HL-60 (cell line): ENCODE measurements at regions not wholly inside any gene's neighbourhood (a gene's known extent, or its start where the extent isn't known, plus 50 kb on each side); places are given as distances from the start of the nearest gene placed in this dataset.
A peak's percentile ranks its signal among the peaks of the same experiment; 100 is the strongest.

Experiments used
- DNase-seq, 2 experiments: peaks; one replicate each; pipeline ENCODE4 v3.0.0-alpha.2; 2010 to 2020; ENCODE audit warnings: low read depth in 1 of 2, low spot score in 1 of 2
- H3K27ac ChIP-seq: fragments of 250-450 bp; sonication (Bioruptor Pico); replicated peaks from 2 replicates; pipeline ENCODE4 v1.5.1; 2020; ENCODE audit warnings: mild to moderate bottlenecking, moderate library complexity
- H3K27me3 ChIP-seq: fragments of 250-450 bp; sonication (Bioruptor Pico); 2 replicates; pipeline ENCODE4 v1.5.1; 2021; ENCODE audit warnings: mild to moderate bottlenecking, moderate library complexity; ENCODE audit not compliant: insufficient read depth, poor library complexity, severe bottlenecking
- H3K4me3 ChIP-seq: replicated peaks from 2 replicates; pipeline ENCODE4 v1.5.1; 2011; ENCODE audit warnings: mild to moderate bottlenecking, control low read depth, low read length; ENCODE audit not compliant: insufficient read depth
- GABPA ChIP-seq: IDR thresholded peaks from 2 replicates; pipeline ENCODE4 v1.6.1; 2012; ENCODE audit warnings: low read depth
- POLR2AphosphoS5 ChIP-seq: IDR thresholded peaks from 2 replicates; pipeline ENCODE4 v1.6.1; 2012; ENCODE audit warnings: low read depth
- SPI1 ChIP-seq: IDR thresholded peaks from 2 replicates; pipeline ENCODE4 v1.6.1; 2012; ENCODE audit warnings: low read depth, mild to moderate bottlenecking, borderline replicate concordance
- TF ChIP-seq, protein P1 (sequence below): IDR thresholded peaks from 2 replicates; pipeline ENCODE4 v1.6.1; 2012; ENCODE audit warnings: low read depth; ENCODE audit not compliant: insufficient replicate concordance
- TF ChIP-seq, protein P2 (sequence below): IDR thresholded peaks from one replicate; pipeline ENCODE4 v1.5.1; 2011; ENCODE audit warnings: low read length, control low read depth, inconsistent platforms; ENCODE audit not compliant: insufficient read depth

DNA sequence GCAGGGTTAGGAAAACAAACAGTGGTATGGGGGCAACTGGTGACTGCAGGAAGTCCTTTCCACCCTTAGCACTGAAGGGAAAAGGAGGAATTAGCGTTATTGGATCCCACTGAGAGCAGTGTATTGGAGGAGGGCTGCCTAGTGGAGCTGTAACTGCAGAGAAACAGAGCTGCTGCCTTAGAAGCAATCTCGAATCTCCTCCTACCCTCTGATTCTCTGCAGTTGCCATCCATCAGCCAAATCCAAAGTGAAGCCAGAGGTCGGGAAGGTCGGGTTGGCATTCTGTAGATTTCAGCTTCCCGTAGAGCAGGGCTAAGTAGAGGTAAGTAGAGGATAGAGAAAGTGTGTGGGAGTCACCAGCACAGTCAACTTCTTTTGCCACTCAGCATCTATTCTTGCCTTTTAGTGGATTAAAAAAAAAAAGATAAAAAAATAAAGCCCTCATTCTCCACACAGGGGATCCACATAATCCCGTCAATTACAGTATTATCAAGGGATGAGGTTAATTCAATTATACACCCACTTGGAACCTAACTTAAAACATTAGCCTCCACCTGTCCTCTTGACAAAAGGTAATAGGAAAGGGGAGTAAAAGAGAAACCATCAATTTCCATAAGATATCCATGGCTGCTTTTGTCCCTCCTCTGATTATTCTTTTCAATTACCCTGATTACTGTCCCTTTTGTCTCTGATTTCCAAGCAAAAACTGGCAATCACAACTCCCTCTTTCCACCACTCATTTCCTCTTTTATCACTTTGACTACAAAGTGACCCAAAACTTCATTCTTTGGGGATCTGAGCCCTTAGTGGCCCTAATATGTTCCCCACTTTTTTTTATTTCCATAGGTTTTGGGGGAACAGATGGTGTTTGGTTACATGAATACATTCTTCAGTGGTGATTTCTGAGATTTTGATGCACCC is 234.7 kb downstream of the RBM26 start:
- DNase-seq = no peak
- no peak overlapping the region for H3K4me3 ChIP-seq

DNA sequence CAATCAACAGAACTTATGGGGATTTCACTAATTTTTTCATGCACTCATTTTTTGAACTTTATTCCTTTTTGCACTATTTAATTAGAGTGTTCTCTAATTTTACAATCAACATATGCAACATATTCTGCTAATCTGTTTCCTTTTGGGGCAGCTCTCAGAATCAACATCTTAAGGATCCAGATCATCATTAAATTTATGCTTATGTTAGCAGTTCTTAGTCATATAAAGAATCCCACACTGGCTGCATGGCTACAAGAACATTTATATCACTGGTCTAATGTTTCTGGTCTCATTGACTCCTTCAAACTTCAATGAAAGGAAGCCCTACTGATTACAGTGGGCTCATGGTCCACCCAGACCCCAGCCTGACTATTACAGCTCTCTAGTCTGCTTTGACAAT is 245.2 kb downstream of the RBM26 start:
- Histone ChIP-seq H3K4me3 (no peak overlapping the region), H3K27ac (no peak overlapping the region), H3K27me3 (no peaks in the 10 kb centered on the region)
- DNase-seq = no peak
- TF ChIP-seq, protein P1, sequence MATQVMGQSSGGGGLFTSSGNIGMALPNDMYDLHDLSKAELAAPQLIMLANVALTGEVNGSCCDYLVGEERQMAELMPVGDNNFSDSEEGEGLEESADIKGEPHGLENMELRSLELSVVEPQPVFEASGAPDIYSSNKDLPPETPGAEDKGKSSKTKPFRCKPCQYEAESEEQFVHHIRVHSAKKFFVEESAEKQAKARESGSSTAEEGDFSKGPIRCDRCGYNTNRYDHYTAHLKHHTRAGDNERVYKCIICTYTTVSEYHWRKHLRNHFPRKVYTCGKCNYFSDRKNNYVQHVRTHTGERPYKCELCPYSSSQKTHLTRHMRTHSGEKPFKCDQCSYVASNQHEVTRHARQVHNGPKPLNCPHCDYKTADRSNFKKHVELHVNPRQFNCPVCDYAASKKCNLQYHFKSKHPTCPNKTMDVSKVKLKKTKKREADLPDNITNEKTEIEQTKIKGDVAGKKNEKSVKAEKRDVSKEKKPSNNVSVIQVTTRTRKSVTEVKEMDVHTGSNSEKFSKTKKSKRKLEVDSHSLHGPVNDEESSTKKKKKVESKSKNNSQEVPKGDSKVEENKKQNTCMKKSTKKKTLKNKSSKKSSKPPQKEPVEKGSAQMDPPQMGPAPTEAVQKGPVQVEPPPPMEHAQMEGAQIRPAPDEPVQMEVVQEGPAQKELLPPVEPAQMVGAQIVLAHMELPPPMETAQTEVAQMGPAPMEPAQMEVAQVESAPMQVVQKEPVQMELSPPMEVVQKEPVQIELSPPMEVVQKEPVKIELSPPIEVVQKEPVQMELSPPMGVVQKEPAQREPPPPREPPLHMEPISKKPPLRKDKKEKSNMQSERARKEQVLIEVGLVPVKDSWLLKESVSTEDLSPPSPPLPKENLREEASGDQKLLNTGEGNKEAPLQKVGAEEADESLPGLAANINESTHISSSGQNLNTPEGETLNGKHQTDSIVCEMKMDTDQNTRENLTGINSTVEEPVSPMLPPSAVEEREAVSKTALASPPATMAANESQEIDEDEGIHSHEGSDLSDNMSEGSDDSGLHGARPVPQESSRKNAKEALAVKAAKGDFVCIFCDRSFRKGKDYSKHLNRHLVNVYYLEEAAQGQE = no peak
- no peak for TF ChIP-seq SPI1
- TF ChIP-seq POLR2AphosphoS5 = no peak
- TF ChIP-seq GABPA = no peak
- TF ChIP-seq, protein P2, sequence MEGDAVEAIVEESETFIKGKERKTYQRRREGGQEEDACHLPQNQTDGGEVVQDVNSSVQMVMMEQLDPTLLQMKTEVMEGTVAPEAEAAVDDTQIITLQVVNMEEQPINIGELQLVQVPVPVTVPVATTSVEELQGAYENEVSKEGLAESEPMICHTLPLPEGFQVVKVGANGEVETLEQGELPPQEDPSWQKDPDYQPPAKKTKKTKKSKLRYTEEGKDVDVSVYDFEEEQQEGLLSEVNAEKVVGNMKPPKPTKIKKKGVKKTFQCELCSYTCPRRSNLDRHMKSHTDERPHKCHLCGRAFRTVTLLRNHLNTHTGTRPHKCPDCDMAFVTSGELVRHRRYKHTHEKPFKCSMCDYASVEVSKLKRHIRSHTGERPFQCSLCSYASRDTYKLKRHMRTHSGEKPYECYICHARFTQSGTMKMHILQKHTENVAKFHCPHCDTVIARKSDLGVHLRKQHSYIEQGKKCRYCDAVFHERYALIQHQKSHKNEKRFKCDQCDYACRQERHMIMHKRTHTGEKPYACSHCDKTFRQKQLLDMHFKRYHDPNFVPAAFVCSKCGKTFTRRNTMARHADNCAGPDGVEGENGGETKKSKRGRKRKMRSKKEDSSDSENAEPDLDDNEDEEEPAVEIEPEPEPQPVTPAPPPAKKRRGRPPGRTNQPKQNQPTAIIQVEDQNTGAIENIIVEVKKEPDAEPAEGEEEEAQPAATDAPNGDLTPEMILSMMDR = no peak

More for the DNA sequence above, 234.7 kb downstream of the RBM26 start:
- TF ChIP-seq, protein P2 = no peak
- peak; percentile 90 for TF ChIP-seq SPI1
- no peaks in the 10 kb centered on the region for H3K27me3 ChIP-seq
- H3K27ac ChIP-seq = no peak overlapping the region

DNA sequence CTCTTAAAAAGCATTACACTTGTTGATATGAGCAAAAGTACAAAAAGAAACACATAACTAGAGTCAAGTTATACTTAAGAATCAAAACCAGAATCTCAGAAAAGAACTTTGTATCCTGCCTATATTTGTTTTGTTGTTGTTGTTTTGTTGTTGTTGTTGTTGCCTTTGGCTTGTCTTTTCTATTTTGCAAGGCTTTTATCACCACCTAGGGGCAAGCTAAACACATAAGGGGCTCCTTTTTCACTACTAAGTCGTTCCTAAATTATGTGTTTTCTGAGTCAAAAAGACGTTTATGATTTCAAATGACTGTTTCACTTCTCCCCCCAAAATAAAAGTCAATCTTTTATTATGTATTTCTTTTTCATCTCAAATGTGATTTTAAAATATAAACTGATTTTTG is 250.2 kb downstream of the RBM26 start:
- no peak overlapping the region for H3K27ac ChIP-seq
- no peaks in the 10 kb centered on the region for H3K27me3 ChIP-seq
- no peak for DNase-seq
- H3K4me3 ChIP-seq = no peak overlapping the region
- TF ChIP-seq POLR2AphosphoS5 = no peak
- no peak for TF ChIP-seq SPI1
- TF ChIP-seq, protein P2 = no peak
- no peak for TF ChIP-seq GABPA
- TF ChIP-seq, protein P1 = no peak
